Stimulated activated naive CD4-positive, alpha-beta T cell (primary cell): ENCODE measurements at regions not wholly inside any gene's neighbourhood (a gene's known extent, or its start where the extent isn't known, plus 50 kb on each side); places are given as distances from the start of the nearest gene placed in this dataset.

Experiments used
- DNase-seq, 6 experiments: peaks; one replicate each; lab custom pipeline; 2025; lab: John Stamatoyannopoulos, UW

- no peak for DNase-seq
These were observed 773.0 kb downstream of the MTRR start for GRCh38 chr5:8641786-8642505.

- DNase-seq: no peak
These were observed 775.4 kb downstream of the MTRR start for GRCh38 chr5:8644377-8644776.

DNA sequence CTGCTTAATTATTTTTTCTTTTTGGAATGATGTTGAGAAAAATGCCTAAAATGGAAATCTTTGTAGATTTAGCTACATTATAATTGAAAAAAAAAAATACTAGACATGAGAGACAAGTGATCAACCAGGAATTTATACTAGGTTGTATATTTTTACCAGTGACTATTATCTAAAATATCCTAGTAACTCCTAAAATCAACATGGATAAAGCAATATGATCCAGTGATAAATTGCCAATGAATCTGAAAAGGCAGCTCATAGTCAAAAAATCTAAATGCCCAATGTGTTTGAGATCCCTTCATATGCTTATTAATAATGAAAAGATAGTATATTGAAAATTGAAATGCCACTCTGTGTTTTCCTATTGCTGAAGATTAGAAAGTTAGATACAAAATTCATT lies 778.2 kb downstream of the MTRR start:
- no peak for DNase-seq

DNA sequence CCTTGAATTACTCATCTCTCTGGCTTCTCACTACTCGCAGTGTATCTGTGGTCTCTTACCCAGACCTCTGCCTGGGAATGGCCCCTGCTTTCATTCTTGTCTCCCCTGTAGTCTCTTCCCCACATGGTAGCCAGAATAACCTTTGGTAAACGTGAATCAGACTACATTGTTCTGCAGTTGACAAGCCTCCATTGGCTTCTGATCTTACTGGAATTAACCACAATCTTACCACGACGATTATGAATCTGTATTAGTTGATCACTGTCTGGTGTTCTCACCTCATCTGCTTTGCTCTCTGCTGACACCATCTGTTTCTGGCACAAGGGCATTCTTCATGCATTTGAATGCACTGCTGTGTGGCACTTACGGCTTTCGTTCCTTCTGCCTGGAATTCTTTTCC lies 781.2 kb downstream of the MTRR start:
- no peak for DNase-seq

DNA sequence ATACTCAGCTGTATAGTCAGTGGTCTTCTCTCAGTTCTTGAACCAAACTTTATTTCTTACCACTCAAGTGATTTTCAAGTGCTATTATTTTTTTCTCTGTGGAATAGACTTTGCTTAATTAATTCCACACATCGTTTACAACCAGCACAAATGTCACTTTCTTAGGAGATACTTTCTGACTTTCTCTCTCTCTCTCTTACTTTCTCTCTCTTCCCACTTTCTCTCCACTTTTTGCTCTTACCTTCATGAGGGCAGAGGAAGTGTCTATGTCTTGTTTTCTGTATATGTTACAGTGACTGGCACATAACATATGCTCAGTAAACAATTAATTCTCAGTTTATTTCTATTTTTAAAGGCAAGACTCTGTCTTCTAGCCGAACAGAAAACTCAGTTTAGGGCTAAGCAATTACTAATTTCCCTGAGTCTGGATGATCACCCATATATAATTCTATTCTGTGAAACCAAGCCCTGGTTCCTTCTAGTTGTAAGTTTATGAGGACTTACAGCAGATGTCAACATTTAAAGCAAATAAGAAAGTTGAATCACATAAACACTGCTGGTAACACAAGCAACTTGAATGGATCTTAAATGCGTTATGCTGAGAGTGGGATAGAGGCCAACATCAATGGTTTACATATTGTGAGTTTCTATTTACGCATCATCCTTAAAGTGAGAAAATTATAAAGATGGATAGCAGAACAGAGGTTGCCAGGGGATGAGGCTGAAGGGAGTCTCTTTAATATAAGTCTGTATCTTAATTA lies 791.4 kb downstream of the MTRR start:
- no peak for DNase-seq

GRCh38 chr5:8663374-8663773 lies 794.4 kb downstream of the MTRR start:
- no peak for DNase-seq

- DNase-seq: no peak
These were observed 806.2 kb downstream of the MTRR start for GRCh38 chr5:8675182-8675581.

DNA sequence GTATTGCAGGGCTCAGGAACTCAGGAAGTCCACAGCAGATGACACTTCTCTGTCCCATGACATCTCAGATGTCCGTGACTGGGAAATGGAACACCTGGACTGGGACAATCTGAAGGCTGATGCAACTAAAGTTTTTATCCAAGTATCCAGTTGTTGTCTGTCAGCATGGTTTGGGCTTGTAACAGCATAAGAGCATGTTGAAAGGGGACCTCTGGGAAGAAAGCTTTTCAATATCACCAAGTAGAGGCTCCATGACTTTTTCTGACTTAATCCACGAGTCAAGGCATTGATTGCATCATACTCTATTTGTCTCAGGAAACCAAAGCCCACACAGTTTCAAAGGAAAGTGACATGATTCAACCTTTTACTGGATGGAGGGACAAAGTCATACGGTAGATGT lies 807.7 kb downstream of the MTRR start:
- no peak for DNase-seq

GRCh38 chr5:8682381-8682780 lies 813.4 kb downstream of the MTRR start:
- no peak for DNase-seq

DNA sequence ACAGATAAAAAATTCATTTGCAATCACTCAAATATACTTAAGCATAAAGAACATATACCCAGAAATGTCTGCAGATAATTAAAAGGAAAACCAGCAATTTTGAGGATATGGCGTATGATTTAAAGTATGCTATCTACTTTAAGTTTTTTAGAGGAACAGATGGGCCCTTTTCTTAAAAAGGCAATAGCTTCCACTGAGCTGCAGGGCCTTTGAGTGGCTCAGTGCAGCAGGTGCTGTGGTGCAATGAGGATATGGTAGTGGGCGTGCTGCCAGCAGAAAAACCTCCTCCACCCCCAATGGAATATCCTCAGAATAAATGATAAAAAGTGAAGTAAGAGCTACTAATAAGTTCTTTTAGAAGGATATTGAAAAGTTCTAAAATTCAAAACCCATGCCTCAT lies 814.5 kb downstream of the MTRR start:
- no peak for DNase-seq

DNA sequence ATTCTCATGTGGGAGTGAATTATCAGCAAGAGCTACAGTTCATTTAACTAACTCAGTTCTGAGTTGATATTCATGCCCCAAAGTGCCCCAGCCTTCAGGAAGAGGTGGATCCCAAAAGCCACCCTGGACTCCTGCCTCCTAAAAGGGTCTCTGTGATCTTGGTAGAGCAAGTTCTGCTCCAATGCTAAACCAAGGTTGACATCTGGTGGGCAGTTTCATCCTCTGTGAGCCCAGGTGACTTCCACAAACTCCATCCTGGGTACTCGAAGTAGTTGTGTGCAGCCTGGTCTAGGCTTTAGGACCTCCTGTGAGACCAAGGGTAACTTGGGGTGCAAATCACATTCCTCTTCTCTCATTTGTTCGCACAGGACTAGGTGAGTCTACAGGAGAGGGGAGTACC lies 816.8 kb downstream of the MTRR start:
- no peak for DNase-seq

DNA sequence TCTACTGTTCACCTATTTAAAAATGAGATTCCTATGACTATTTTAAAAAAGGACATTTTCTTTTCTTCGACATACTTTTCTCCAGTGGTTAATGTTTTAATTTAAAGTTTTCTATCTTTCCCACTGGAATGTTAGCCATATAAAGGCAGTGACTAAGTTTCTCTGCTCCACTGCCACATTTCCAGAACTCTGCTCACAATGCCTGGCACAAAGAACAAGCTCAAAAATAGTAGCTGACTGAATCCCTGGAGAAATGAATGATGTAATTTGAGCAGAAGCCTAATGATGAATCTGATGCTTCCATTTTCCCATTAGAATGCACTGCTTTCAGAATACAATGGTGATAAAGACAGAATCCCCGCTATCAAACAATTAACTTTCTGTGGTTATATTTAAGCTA lies 817.8 kb downstream of the MTRR start:
- no peak for DNase-seq

DNA sequence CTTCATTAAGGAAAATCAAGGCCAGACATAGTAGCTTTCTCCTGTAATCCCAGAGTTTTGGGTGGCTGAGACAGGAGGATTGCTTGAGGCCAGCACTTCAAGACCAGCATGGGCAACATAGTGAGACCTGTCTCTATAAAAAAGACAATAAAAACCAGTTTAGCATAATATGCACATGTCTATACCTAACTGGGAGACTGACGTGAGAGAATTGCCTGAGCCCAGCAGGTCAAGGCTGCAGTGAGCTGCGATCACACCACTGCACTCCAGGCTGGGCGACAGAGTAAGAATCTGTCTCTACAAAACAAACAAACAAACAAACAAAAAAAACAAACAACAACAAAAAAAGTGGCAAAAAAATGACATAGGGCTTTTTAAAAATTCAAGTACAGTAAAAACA lies 820.8 kb downstream of the MTRR start:
- DNase-seq: no peak

- DNase-seq: no peak
These were observed 822.3 kb downstream of the MTRR start for GRCh38 chr5:8691221-8691620.

DNA sequence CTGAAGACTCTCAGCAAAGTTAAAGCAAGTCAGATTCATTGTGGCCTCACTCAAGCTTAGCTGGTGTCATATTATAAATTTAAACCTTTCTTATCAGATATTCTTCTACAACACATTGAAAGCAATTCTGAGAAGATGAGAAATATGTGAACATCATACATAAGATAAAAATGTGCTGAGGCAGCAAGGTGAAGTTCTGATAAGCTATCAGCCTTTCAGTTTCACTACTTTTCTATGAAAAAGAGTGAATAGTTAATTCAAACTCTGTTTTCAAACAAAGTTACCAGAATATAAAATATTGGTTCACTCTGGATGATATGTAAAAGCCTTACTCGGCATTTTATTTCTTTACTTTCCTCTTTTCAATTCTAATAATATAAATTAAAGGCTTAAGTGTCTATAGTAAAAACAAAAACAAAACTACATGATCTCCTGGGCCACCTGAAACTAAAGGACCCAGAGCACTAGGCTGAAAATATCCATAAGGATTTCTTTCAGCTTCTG lies 824.4 kb downstream of the MTRR start:
- no peak for DNase-seq

DNA sequence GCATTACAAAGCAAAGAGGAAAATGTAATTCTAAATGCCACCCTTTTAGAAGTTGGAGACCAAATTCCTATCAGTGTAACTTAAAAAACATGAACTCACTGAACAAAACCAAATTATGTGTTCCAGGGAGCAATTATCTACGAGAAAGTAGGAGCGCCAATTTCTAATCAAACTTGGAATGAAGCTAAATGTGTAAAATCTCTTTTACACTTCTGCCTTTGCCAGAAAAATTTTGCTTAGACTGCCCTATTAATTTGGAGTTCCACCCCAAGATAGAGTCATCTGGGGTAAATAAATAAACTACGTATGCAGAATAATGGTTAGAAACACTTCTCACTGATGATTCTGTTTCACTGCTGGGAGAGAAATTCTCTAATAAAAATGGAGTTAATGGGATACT lies 825.6 kb downstream of the MTRR start:
- DNase-seq: no peak

DNA sequence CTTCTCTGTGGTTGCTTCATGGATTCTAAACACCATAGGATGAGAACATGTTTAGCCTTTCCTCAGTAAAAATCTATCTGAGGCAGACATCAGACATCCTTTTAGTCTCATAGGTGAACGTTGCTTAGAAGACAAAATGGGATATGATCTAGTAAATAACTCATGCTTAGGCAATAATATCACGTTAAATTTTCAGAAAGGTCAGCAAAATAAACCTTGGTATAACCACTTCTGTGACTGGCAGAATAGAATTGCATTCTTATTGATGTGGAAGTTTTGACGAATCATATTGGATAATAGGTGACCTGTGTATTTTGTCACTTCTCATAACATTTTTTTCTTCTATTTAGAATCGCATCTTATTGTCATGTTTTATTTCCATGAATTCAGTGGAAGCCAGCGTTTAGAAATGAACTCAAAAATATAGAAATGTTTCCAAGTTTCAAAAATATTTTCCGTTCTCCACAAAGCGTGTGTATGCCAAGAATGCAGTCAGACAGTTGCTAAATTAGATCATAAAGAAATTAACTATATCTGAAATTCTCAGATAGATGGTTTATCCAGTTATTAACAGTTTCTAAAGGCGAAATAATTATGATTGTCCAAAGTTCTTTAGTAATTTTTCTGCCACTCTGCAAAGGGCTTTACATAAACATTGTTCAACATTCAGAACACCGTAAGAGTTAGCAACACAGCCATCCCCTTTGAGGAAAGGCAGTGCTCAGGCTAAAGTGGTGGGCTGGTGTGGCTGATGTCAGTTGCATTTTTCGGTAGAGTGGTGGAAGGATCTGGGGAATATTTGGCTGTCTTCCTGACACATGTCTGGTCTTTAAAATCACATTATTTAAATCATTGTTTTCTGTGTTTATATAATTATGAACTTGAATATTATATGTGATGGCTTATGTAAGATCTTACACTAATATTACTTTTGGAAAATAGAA lies 827.2 kb downstream of the MTRR start:
- DNase-seq: no peak

GRCh38 chr5:8700222-8700621 lies 831.3 kb downstream of the MTRR start:
- DNase-seq: no peak

DNA sequence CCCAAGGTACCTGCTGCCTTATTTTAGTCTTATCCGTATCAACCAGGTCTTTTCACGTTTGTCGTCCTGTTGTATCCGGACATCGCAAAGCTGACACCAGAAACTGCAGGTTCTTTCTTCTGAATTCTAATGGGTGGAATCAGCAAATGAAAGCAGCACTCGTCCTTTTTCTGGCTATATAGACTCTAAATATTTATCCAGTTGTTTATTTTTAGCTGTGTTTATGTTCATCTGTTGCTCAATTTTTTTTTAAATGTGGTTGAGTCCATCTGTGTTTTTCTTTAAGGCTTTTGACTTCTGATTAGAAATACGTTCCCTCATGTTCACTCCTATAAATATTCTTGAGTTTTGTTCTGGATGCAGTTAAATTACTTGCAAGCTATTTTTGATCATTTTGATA lies 831.7 kb downstream of the MTRR start:
- DNase-seq: no peak

DNA sequence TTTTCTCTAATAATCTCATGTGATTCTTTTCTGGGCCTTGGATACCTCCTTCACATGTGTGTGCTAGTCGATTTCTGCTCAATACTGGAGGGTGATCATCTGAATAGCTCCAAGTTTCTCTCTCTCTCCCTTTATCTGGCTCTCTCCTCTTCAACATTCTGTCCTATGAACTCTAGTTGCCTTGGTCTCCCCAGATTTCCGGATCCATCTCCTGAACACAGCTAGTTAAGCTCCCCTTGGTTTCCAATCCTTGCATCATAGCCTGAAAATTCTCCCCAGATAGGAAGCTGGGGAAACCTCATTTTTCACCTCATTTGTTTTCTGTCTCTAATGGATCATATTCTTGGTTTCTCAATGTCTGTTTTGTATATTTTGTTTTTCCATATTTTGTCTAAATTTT lies 832.3 kb downstream of the MTRR start:
- DNase-seq: no peak

GRCh38 chr5:8710426-8710930 lies 835.4 kb downstream of the SEMA5A start:
- DNase-seq: no peak

GRCh38 chr5:8714198-8714597 lies 831.7 kb downstream of the SEMA5A start:
- no peak for DNase-seq
